ENCODE measurements at regions not wholly inside any gene's neighbourhood (a gene's known extent, or its start where the extent isn't known, plus 50 kb on each side); places are given as distances from the start of the nearest gene placed in this dataset.

- Histone ChIP-seq H2AFZ (ENCODE audit: low read depth) (no peak overlapping the region), H3K9me2 (no peaks in the 10 kb centered on the region), H3K9me3 (no peaks in the 10 kb centered on the region), H3K27ac (ENCODE audit: low read depth in 2 of 2, low read length in 1 of 2) (no peak overlapping the region), H3K4me3 (ENCODE audit: low read depth in 2 of 2, low read length in 1 of 2) (no peak overlapping the region), H3F3A (replicated peaks; ENCODE audit: insufficient read depth) (no peaks in the 10 kb centered on the region), H4K20me1 (ENCODE audit: insufficient read depth) (no peaks in the 10 kb centered on the region), H3K27me3 (ENCODE audit: insufficient read depth) (no peaks in the 10 kb centered on the region), H3K36me3 (replicated peaks in 1 of 2; ENCODE audit: control insufficient read depth in 1 of 2, insufficient read depth in 2 of 2, low read length in 1 of 2) (no peaks in the 10 kb centered on the region), H3K4me1 (ENCODE audit: control insufficient read depth in 1 of 2, insufficient read depth in 2 of 2, low read depth in 1 of 2, low read length in 1 of 2) (peaks cover 0 to 8% of the 10 kb centered on the region in 2 experiments; a peak in 1 of 4 replicates), H3K9ac (no peak overlapping the region), H3K4me2 (no peak overlapping the region), H3K79me2 (ENCODE audit: insufficient read depth) (no peaks in the 10 kb centered on the region)
- 43% methylated on average over 5 of the region's 7 CpGs for WGBS (ENCODE audit: low lambda C conversion rate)
- TF ChIP-seq NRF1 (IDR thresholded peaks at IDR 0.05; ENCODE audit: low read depth, low read length) (no peak), FOSL2 (IDR thresholded peaks at IDR 0.05; ENCODE audit: borderline replicate concordance, low read depth) (no peak), ELF1 (IDR thresholded peaks at IDR 0.05) (no peak)
- DNase-seq = no peak
- ChIA-PET POLR2A (no interaction called here), CTCF (interaction anchor here (0.7 to 5.7 kb wide), 10 partner anchors 12 to 330 kb away, joined by 3 to 80 read pairs (median 6); no protein-coding TSS in a partner anchor)
Observed at GRCh38 chr11:70756756-70757155, 358.4 kb downstream of the CTTN start.

GRCh38 chr11:70757241-70757640 is 358.9 kb downstream of the CTTN start:
- WGBS (ENCODE audit: low lambda C conversion rate) = 42% methylated on average over 7 of the region's 8 CpGs
- no peaks in the 10 kb centered on the region for H3K36me3 ChIP-seq (replicated peaks in 1 of 2; ENCODE audit: control insufficient read depth in 1 of 2, insufficient read depth in 2 of 2, low read length in 1 of 2)
- no peaks in the 10 kb centered on the region for H3F3A ChIP-seq (replicated peaks; ENCODE audit: insufficient read depth)
- peaks cover 0 to 8% of the 10 kb centered on the region in 2 experiments; a peak in 1 of 4 replicates for H3K4me1 ChIP-seq (ENCODE audit: control insufficient read depth in 1 of 2, insufficient read depth in 2 of 2, low read depth in 1 of 2, low read length in 1 of 2)
- ChIA-PET POLR2A (no interaction called here), CTCF (interaction anchor here (0.7 to 5.7 kb wide), 6 partner anchors 11 to 290 kb away, joined by 3 to 80 read pairs (median 6); no protein-coding TSS in a partner anchor)
- H3K9ac ChIP-seq = no peak overlapping the region
- TF ChIP-seq EP300 (IDR thresholded peaks at IDR 0.05; ENCODE audit: borderline replicate concordance in 1 of 2, low read depth in 1 of 2, low read length in 1 of 2) (no peak), SMC3 (IDR thresholded peaks at IDR 0.05; ENCODE audit: low read depth, low read length) (no peak), MAX (IDR thresholded peaks at IDR 0.05; ENCODE audit: low read depth) (no peak), CTCF (IDR thresholded peaks at IDR 0.05) (no peak), FOSL2 (IDR thresholded peaks at IDR 0.05; ENCODE audit: borderline replicate concordance, low read depth) (no peak), RXRA (IDR thresholded peaks at IDR 0.05; ENCODE audit: borderline replicate concordance, low read depth) (no peak), TEAD4 (IDR thresholded peaks at IDR 0.05; ENCODE audit: borderline replicate concordance, insufficient read depth) (no peak)
- no peaks in the 10 kb centered on the region for H4K20me1 ChIP-seq (ENCODE audit: insufficient read depth)
- H3K79me2 ChIP-seq (ENCODE audit: insufficient read depth) = no peaks in the 10 kb centered on the region
- no peak overlapping the region for H3K4me2 ChIP-seq
- no peak overlapping the region for H3K27ac ChIP-seq (ENCODE audit: low read depth in 2 of 2, low read length in 1 of 2)
- no peaks in the 10 kb centered on the region for H3K9me2 ChIP-seq
- no peak for DNase-seq
- H3K27me3 ChIP-seq (ENCODE audit: insufficient read depth) = no peaks in the 10 kb centered on the region
- no peak overlapping the region for H2AFZ ChIP-seq (ENCODE audit: low read depth)
- H3K9me3 ChIP-seq = no peaks in the 10 kb centered on the region
- no peak overlapping the region for H3K4me3 ChIP-seq (ENCODE audit: low read depth in 2 of 2, low read length in 1 of 2)

GRCh38 chr11:70758206-70758605 is 359.9 kb downstream of the CTTN start:
- Histone ChIP-seq H3K4me1 (ENCODE audit: control insufficient read depth in 1 of 2, insufficient read depth in 2 of 2, low read depth in 1 of 2, low read length in 1 of 2) (peaks cover 0 to 8% of the 10 kb centered on the region in 2 experiments; a peak in 1 of 4 replicates), H3K27me3 (ENCODE audit: insufficient read depth) (no peaks in the 10 kb centered on the region), H3K36me3 (replicated peaks in 1 of 2; ENCODE audit: control insufficient read depth in 1 of 2, insufficient read depth in 2 of 2, low read length in 1 of 2) (no peaks in the 10 kb centered on the region), H3K4me2 (no peak overlapping the region), H3K9me3 (no peaks in the 10 kb centered on the region), H3K79me2 (ENCODE audit: insufficient read depth) (no peaks in the 10 kb centered on the region), H3K4me3 (ENCODE audit: low read depth in 2 of 2, low read length in 1 of 2) (no peak overlapping the region), H3K9me2 (no peaks in the 10 kb centered on the region), H3K9ac (no peak overlapping the region), H3F3A (replicated peaks; ENCODE audit: insufficient read depth) (no peaks in the 10 kb centered on the region), H4K20me1 (ENCODE audit: insufficient read depth) (no peaks in the 10 kb centered on the region), H2AFZ (ENCODE audit: low read depth) (no peak overlapping the region), H3K27ac (ENCODE audit: low read depth in 2 of 2, low read length in 1 of 2) (no peak overlapping the region)
- no peak for DNase-seq
- ChIA-PET CTCF (interaction anchor here (0.7 to 5.7 kb wide), 5 partner anchors 11 to 318 kb away, joined by 3 to 80 read pairs (median 3); no protein-coding TSS in a partner anchor), POLR2A (no interaction called here)
- WGBS (ENCODE audit: low lambda C conversion rate) = 72% methylated on average over 20 of the region's 20 CpGs
- TF ChIP-seq IRF3 (IDR thresholded peaks at IDR 0.05; ENCODE audit: low read depth, low read length) (no peak), NFIC (IDR thresholded peaks at IDR 0.05; ENCODE audit: borderline replicate concordance) (no peak), FOXM1 (IDR thresholded peaks at IDR 0.05; ENCODE audit: low read depth) (no peak), SIN3A (IDR thresholded peaks at IDR 0.05; ENCODE audit: borderline replicate concordance, low read depth, low read length) (no peak), CHD2 (IDR thresholded peaks at IDR 0.05; ENCODE audit: low read length, partially characterized antibody) (no peak), EZH2phosphoT487 (IDR thresholded peaks at IDR 0.05; ENCODE audit: borderline replicate concordance, low read depth) (no peak), JUND (IDR thresholded peaks at IDR 0.05) (no peak), PBX3 (IDR thresholded peaks at IDR 0.05) (no peak), NRF1 (IDR thresholded peaks at IDR 0.05; ENCODE audit: low read depth, low read length) (no peak), TEAD4 (IDR thresholded peaks at IDR 0.05; ENCODE audit: borderline replicate concordance, insufficient read depth) (no peak), GATA2 (CRISPR knock-in tag; IDR thresholded peaks at IDR 0.05) (no peak)

All from SK-N-SH (cell line).